Smooth muscle cell of the brain vasculature (primary cell): ENCODE measurements at regions not wholly inside any gene's neighbourhood (a gene's known extent, or its start where the extent isn't known, plus 50 kb on each side); places are given as distances from the start of the nearest gene placed in this dataset.

Experiments used
- DNase-seq: peaks from one replicate; pipeline ENCODE4 v3.0.0-alpha.2; 2012; ENCODE audit warnings: low read depth, low spot score

DNA sequence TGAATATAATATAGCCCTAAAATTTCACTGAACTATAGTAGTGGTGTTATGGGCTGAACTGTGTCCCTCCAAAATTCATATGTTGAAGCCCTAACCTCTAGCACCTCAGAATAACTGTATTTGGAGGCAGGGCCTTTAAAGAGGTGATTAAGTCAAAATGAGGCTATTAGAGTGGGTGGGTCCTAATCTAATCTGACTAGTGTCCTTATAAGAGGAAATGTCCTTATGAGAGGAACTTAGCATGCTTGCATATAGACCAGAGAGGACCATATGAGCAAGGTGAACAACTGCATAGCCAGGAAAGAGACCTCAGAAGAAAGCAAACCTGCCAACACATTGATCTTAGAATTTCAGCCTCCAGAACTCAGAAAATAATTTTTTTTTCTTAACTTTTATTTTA lies 238.4 kb downstream of the ZEB2 start:
- no peak for DNase-seq

DNA sequence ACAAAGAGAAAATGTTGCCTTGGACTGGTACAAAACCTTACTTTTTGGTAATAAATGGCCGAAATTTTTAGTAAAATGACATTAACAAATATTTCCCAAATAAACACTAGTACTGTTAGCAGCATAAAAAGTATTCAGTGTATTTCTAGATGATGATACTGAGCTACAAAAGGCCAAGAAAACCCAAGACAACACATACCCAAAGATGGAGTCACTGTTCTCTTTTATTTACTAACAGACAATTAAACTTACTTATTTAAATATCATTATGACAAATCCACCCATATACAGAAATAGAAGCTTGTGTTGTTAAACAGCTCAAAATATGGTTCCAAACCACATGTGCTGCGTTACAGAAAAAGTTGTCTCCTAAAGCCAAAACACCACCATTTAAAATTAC lies 239.9 kb downstream of the ZEB2 start:
- no peak for DNase-seq

DNA sequence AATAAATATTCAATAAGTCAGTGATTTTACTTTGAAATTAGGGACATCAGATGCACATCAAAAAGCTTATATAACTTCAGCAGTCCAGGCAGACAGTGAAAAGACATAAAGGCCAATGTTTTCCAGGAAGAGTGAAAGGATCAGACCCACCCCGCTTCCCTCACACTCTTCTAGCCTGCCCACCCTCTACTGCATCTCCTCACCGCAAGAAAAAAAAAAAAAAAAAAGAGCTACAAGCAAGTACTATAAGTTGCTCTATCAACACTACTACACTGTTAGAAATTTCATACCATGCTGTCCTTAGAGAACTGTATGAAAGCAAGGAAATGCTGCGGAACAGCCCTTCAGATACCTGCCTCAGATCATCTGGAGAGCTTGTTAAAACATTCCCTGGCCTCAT lies 240.8 kb downstream of the ZEB2 start:
- no peak for DNase-seq

DNA sequence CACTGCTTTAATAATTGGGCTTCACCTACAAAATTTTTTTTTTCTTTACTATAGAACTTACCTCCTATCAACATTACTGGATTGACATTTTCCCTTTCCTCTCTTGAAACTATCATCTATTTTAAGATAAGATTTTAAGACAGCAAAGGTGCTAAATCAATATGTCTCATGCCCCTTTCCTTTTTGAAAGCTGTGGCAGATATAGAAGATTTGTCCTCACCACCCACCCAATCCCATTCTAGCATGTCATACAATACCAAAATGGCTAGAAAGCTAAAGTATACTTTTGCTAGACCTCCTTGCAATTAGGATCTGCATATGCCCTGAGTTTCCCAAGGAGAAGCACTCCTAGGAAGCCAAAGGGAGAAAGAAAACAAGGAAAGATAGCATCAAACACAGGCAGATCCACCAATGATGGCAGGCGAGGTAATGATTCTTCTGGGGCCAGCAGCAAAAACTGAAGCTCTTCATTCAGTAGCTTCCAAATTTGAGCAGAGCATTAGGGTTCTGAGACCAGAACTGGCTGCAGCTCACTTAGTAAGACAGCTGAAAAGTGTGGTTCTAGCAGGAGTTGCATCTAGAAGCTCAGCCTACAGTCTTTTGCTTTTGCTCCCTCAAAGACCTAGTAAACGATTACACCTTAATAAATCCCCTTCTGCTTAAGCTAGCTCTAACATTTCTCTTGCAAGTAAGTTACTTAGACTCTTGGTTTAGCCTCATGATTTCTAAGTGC lies 242.1 kb downstream of the ZEB2 start:
- no peak for DNase-seq

DNA sequence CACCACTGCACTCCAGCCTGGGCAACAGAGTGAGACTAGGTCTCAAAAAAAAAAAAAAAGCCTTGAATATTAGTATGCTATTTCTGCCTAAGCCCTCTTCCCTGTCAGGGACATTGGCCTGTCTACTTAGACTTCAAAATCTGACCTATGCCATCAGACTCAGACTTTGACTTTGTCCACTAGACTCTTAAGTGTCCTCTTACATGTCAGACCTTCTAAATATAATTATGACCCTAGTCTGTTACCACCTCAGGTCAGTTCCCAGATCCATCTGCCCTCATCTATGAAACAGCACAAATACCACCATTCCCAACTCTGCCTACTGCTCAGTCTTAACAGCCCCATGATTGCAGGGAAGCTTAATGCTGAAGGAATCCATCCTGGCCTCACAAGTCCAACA lies 244.6 kb downstream of the ZEB2 start:
- no peak for DNase-seq

DNA sequence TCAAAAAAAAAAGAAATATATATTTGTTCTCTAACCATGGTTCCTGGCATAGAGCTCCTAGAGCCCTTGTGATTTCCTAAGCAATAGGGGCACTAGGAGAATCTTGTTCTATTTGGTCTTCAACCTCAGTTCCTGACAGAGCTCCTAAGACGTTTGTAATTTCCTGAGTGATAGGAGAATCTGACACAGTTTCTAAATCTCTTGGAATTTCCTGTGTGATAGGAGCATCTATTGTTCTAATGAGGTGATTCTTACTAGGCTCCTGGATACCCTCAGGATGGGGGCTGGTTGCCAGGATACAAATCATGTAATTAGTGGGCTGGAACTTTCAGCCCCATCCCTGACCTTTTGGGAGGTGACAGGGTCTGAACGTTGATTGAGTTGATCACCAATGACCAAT lies 245.8 kb downstream of the ZEB2 start:
- DNase-seq, result no peak

DNA sequence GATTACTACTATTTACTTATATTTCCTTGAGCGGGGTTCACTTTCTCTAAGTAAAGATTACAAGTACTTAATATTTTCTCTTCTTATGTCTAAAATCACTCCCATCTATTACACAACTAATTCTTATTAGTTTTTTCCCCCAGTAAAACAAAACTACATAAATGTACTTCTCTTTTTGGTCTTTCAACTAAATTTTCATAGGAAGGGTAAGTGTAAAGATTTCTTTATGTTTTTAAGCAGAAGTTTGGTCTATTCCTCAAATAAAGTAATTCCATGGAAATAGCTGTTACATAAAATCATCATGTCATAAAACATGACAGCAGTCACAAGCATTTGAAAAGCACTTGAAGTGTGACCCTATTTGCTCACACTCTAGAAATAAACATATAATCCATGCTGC lies 249.0 kb downstream of the ZEB2 start:
- no peak for DNase-seq

DNA sequence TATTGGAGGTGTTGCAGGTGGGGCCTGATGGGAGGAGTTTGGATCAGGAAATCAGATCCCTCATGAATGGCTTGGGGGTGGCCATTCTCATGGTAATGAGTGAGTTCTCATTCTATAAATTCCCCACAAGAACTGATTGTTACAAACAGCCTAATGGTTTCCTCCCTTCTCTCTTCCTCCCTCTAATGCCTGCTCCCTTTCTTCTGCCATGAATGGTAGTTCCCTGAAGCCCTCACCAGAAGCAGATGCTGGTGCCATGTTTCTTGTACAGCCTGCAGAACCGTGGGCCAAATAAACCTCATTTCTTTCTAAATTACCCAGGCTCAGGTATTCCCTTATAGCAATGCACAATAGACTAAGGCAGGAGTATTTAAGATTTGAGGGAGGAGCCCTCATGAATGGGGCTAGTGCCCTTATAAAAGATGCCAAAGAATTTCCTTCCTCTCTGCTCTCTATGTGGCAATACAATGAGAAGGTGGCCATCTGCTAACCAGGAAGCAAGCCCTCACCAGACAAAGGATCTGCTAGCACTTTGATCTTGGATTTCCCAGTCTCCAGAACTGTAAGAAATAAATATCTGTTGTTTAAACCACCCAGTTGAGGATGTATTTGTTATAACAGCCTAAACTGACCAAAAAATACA lies 251.8 kb downstream of the ZEB2 start:
- DNase-seq, result no peak

DNA sequence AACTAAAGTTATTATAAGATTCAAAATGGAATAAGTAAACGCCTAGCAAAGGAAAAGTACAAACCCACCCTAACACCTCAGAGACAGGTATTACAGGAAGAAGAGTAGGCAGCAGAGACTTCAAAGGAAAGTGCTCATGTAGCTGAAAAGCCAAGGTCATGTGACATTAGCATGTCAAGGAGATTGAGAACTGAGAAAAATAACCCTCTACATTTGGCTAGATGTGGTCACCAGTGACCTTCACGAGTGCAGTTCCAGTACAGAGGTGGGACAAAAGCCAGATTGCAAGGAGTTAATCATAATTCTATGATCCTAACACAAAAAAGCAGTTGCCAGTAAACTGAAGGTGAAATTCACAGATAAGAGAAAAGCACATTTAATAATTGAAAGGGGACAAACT lies 252.7 kb downstream of the ZEB2 start:
- no peak for DNase-seq

DNA sequence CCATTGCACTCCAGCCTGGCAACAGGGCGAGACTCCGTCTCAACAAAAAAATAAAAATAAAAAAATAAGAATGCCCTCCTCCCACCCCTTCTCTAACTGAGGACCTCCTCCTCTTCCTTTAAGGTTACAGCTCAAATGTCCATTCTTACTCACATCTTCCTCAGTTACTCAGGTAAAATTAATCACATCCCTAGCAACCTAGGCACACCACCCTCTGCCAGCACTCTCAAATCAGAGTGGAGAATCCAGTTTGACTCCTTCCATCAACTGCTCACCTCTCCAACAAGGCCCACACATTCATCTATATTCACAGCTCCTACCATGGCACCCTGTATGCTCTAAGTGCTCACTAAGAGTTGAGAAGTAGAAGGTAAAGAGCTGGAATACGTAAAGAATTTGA lies 254.3 kb downstream of the ZEB2 start:
- no peak for DNase-seq

DNA sequence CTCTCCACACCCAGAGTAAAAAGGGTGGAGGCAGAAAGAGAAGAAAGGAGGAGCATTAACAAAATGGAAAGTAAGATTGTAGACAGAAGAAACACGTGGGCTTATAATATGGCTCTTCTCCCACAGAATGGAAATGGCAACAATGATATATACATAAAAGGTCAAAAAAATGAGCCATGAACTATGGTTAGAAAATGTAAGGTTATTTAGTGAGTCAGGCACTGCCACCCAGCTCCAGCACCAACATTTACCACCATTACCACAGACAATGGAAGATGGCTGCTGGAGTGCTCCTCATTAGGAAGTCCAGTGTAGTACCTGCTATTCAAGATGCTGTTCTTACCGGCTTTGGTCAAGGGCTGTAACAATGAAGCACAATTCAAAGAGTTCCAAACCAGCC lies 258.0 kb downstream of the ZEB2 start:
- no peak for DNase-seq

DNA sequence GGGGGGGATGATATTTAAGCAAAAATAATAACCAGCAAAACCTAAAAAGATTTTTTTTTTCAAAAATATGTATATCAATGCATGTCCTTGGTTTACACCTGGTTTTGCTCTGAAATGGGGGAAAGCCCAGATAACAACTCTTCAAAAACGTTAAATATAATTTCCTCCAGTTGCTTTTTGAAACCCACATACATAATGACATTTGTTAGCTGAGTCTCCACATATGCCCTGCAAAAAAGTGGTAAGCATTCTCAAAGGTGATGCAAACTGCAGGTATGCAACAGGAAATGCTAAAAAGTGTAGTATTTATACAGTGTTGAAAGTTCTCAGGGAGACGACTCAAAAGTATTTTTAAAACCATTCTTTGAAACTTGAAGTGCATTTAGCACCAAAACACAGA lies 258.6 kb downstream of the ZEB2 start:
- DNase-seq, result no peak

DNA sequence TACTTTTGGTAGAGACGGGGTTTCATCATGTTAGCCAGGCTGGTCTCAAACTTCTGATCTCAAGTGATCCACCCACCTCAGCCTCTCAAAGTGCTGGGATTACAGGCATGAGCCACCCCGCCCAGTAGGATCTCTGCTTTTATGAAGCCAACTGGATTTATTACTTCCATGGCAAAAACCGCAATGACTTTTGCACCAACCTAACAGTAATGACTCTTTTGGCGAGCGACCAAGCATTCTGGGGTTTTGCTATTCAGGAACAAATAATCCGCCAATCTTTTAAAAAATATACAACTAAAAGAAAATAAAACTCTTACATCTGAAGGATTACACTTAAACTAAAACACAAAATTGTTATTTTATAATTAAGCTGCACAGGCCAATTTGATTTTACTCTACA lies 260.6 kb downstream of the ZEB2 start:
- no peak for DNase-seq

DNA sequence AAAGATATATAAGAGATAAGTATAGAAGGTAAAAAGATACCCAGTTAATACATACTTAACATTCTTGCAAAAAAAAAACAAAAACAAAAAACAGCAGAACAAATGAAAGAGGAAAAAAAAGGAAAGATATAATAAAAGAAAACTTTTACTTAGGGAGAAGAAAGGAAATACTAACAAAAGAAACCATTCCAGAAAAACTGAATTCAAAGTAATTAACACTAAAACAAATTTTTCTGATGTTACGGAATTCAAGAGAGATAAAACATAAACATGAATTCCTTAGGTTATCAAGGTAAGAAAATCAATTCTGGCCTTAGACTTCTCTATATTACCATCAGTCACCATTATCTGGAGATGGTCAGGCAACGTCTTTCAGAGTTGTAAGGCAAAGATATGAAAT lies 261.8 kb downstream of the ZEB2 start:
- DNase-seq, result no peak

DNA sequence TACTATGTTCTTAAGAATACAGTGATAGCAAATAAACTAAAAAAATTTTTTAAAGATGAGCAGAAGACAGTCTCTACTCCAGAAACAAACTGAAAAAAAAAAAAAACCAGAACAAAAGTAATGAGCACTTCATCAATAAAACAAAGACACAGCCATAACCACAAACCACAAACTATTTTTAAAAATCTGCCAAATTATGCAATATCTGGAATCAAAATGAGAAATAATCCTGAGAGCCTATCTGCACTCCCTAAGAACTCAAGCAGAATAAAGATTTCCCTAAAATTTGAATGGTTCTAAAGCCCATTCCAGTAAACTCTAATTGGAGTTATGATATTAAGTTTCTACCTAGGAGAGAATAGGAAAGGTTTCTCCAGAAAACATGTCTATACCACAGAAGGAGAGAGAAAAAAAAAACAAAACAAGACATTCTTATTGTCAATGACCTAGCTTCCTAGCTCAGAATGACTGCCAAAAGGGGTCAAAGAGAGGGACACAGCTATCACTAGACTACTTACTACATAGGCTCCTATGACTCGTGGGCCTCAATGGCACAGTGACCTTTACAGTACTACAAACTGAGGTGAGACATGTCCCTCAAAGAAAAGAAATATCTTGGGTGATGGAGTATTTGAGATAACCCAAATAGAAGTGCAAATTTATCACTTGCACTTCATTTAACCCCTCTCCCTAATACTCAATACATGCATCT lies 262.8 kb downstream of the ZEB2 start:
- DNase-seq, result no peak

DNA sequence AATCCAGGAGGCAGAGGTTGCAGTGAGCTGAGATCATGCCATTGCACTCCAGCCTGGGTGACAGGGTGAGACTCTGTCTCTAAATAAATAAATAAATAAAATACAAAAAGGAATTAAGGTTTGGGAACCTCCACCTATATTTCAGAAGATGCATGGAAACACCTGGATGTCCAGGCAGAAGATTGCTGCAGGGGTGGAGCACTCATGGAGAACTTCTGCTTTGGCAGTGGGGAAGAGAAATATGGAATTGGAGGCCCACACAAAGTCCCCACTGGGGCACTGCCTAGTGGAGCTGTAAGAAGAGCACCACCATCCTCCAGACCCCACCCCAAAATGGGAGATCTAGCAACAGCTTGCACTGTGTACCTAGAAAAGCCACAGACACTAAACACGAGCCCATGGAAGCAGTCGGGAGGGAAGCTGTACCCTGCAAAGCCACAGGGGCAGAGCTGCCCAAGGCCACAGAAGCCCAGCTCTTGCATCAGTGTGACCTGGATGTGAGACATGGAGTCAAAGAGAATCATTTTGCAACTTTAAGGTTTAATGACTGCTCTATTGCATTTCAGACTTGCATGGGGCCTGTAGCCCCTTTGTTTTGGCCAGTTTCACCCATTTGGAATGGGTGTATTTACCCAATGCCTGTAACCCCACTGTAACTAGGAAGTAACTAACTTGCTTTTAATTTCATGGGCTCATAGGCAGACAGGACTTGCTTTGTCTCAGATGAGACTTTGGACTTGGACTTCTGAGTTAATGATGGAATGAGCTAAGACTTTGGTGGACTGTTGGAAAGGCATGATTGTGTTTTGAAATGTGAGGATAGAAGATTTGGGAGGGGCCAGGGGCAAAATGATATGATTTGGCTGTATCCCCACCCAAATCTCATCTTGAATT lies 265.3 kb downstream of the ZEB2 start:
- no peak for DNase-seq

DNA sequence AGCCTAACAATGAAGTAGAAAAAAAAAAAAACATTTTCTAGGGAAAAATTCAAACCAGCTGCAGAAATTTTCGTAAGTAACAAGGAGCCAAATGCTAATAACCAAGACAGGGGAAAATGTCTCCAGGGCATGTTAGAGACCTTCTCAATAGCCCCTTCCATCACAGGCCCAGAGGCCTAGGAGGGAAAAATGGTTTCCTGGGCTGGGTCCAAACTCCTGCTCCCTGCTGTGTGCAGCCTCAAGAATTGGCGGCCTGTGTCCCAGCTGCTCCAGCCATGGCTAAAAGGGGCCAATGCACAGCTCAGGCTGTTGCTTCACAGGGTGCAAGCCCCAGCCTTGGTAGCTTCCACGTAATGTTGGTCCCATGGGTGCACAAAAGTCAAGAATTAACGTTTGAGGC lies 266.2 kb downstream of the ZEB2 start:
- DNase-seq, result no peak

DNA sequence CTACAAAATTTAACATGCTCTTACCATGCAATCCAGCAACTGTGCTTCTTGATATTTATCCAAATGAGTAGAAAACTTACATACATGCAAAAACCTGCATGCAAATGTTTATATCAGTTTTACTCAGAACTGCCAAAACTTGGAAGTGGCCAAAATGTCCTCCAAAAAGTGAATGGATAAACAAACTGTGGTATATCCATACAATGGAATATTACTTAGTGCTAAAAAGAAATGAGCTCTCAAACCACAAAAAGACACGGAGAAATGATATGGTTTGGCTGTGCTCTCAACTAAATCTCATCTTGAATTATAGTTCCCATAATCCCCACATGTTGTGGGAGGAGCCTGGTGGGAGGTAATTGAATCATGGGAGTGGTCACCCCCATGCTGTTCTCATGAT lies 267.2 kb downstream of the ZEB2 start:
- no peak for DNase-seq

DNA sequence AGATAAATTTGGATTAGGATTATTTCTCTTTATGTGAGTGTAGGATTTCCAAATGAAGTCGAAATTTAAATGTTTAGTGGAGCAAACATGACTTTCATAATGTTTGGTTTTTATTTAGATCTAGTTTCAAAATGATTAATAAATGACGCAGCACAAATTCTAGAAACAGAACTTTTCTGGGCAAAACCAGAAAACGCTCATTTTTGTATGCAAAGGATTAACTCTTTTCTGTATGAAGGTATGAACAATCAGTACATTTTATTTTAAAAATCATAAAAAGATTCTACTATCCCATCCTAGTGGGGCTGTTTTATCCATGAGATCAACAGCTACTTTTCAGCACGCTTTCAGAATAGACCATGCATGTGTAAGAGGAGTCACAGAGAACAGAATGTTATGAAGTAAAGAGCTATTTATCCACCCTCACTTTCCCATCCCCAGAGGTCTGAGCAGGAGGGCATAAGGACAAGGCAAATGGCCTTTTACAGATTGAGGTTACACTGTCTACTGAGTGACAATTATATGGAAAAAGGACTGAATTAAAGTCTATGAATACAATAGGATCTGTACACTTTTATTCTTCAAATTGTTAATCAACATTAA lies 270.8 kb downstream of the ZEB2 start:
- no peak for DNase-seq

DNA sequence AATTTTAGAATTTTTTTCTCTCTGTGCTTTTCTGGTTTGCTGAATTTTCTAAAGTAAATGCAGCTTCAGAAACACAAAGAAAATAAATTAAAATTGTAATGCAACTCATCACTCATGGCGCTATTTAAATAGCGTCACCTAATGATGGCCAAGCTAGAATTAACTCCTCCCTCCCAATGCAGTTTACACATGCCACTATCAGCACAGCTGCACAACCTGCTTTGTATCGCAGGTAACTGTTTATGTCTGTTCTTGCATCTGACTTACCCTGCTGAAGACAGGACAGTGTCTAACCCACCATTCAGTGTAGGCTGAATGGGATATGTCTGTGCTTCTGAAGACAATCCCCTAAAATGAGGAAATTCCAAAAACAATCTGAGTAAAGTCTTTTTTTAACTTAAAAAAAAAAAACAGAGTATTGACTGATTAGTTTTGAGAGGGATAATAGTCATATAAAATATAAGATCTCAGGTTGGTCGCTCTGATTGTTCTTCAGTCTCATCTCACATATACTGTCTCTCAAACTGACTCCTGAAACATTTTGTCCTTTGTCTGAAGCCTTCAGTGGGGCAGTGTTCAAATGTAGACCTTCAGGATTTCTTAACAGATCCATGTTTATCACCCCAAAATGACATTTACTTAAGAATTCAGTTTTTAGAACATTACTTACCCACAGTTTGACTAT lies 271.4 kb downstream of the ZEB2 start:
- DNase-seq, result no peak

DNA sequence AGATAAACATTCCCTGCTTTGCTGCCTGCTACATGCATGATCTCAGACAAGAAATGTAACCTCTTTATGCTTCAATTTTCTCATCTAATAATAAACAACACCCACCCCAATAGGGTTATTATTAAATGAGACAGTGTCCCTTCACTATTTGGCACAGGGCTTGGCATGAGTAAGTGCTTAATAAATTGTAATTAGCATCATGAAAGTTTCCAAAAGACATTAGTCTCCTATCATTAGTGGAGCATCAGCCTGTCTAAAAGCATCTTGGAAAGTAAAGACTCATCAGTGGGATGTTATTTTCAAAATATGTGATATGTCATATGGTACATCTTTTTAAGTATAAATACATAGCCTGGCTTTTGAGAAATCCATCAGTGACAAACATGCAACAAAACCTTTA lies 275.0 kb downstream of the ZEB2 start:
- DNase-seq, result no peak
